Right ventricle myocardium inferior (tissue), 1 donor: ENCODE measurements at regions not wholly inside any gene's neighbourhood (a gene's known extent, or its start where the extent isn't known, plus 50 kb on each side); places are given as distances from the start of the nearest gene placed in this dataset.

Experiments used
- ATAC-seq: fragments of 200-7000 bp; cut with Tn5 transposase; one replicate; pipeline ENCODE4 v1.9.1; 2020; ENCODE audit warnings: mild to moderate bottlenecking, moderate library complexity
- DNase-seq: peaks from one replicate; pipeline ENCODE4 v3.0.0; 2021; ENCODE audit errors: missing footprints
- intact Hi-C: fragments of 100-400 bp; cut with DNase I; formaldehyde crosslinking; loops from one replicate; pipeline ENCODE4 v1.11.0; 2022
- donor health status: DM: no; HTN: yes; CAD: no; lungs with severe emphysema.

DNA sequence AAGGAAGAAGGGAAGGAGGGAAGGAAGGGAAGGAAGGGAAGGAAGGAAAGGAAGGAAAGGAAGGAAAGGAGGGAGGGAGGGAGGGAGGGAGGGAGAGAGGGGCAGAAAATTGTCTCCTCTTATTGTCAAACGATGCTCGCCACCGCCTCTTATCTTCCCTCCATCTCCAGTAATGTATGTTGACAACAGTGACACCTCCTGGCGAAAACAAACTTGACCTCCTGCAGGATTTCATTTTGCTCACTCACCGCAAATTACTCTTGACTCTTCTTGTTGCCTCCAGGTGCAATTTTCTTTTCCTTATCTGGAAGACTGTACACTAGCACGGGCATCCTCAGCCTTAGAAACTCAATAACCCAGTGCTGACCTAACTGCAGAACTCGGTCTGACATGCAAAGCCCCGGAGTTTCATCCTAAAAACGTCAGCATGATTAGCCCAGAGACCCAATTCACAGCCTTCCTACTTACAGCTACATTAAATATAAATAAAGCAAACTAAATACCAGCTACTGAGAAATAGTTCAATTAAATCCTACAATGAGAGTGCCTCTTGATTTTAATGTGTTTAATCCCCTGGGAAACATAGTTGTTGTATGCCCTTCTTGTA, 512.4 kb upstream of the TMPO start:
- no peak for ATAC-seq
- DNase-seq = no peak
- intact Hi-C loops = no loop called here

DNA sequence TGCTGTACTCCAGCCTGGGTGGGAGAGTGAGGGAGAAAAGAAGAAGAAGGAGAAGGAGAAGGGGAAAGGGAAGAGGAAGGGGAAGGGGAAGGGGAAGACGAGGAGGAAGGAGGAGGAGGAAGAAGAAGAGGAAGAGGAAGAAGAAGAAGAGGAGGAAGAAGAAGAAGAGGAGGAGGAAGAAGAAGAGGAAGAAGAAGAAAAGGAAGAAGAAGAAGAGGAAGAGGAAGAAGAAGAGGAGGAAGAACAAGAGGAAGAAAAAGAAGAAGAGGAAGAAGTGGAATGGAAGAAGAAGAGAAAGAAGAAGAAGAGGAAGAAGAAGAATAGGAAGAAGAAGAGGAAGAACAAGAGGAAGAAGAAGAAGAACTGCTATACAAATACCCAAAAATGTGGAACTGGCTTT, 507.4 kb upstream of the TMPO start:
- intact Hi-C loops = no loop called here
- DNase-seq = no peak
- ATAC-seq = no peak

DNA sequence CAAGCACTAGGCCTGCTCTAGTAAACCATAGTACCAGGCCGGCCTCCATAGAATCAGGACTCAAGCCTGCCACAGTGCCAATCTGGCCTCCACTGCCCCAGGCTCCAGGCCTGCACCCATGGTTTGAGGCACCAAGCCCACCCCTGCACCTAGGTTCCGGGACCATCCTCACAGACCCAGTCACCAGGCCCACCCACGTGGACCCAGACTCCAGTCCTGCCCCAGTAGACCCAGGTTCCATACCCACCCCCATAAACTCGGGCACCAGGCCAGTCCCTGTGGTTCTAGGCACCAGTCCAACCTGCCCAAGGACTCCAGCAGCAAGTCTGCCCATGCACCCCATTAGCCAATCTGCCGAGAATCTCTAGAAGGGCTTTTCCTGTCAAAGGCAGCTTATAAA, 501.8 kb upstream of the TMPO start:
- DNase-seq = no peak
- no peak for ATAC-seq
- intact Hi-C loops = no loop called here

DNA sequence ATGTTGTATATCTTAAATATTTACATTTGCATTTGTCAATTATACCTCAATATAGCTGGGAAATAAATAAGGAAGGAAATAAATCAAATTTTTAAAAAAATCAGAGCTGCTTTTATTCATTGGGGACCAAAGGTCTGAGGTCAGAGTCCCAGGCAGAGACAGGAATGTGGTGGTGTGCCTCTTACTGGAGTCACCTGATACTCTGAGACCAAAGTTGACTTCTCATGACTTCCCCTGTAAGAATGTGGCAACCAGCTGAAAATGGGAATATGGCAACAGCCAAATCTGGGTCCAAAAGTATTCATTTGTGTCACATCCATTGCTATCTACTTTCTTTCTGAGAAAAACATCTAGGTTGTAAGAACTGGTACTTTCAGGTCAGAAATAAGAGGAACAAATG, 496.6 kb upstream of the TMPO start:
- DNase-seq (no peak), ATAC-seq (no peak)
- intact Hi-C loops = no loop called here

DNA sequence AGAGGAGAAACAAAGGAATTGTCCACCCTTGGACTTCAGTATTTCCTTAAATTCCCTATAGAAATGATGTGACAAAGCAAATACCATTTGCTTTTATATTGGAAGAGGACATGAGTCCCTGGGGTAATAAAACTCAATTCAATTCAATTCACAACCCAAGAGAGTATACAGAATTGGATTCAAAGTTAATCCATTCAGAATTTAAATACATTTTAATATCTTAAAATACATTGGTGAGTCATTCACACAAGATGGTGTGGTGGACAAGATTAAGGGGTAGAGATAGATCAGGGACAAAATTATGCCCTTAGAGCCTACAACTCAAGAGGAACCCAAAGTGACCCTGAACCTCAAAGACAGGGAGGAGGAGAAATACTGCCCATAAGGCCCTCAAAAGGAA, 495.0 kb upstream of the TMPO start:
- no peak for DNase-seq
- ATAC-seq = no peak
- intact Hi-C loops = no loop called here

DNA sequence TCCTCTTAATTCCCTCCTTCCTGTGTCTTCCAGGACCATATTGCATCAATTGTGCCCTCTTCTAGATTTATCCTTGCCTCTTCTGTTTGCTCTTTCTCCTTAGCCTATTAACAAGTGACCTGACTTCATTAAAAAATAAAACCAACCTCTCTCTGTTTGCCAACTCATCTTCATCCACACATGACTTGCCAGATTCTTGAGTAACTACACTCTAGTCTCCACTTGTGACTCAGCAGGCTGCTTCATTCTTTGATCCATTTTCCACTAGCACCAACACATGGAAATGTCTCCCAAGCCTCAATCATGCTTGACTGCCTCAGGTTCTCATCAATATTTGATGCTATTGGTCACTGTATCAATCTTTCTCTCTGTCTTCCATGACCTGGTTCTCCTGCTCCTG, 492.4 kb upstream of the TMPO start:
- no peak for ATAC-seq
- intact Hi-C loops = no loop called here
- DNase-seq = no peak

DNA sequence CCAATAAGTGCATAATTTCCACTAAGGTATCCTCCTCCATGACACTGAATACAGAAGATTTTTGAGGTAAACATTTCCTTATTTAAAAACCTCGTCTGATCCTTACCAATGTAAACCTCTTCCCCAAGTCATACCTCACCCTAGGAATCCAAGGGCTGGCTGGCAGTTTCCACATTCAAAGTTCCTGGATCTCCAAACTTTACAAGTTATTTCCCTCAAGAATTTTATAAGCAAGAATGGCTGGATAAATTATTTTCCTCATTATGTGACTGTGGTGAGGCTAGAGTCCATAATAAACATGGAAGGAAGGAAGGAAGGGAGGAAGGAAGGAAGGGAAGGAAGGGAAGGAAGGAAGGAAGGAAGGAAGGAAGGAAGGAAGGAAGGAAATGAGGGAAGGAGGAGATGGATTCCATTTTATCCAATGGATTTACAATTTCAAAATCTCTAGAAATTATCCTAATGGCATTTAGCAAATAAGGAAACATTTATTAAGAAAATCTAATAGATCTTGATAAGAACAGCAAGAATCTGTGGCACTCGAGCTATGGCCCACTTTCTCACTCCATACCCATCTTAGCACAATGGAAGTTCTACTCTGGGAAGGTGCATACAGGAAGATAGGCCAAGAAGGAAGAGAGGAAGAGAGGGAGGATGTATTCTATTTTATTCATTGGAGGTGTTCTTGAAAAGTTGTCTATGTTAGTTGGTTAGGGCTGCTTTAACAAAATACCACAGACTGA, 477.8 kb upstream of the TMPO start:
- ATAC-seq = no peak
- DNase-seq = no peak
- intact Hi-C loops = no loop called here

DNA sequence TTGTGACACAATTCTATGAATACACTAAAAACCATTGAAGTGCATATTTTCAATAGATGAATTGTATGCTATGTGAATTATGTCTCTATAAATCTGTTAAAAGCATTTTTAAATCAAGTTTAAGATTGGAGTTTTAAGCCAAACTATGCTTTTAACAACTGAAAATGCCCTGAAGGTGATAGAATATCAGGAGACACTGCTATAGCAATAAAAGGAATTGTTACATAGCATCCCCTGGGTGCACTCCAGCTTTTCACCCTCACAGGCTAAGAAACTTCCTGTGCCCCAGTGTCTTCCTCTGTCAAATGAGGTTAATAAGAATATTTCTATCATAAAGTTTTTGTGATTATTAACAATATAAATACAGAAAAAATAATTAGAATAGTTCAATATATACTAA, 472.7 kb upstream of the TMPO start:
- intact Hi-C loops = no loop called here
- ATAC-seq = no peak
- DNase-seq = no peak

DNA sequence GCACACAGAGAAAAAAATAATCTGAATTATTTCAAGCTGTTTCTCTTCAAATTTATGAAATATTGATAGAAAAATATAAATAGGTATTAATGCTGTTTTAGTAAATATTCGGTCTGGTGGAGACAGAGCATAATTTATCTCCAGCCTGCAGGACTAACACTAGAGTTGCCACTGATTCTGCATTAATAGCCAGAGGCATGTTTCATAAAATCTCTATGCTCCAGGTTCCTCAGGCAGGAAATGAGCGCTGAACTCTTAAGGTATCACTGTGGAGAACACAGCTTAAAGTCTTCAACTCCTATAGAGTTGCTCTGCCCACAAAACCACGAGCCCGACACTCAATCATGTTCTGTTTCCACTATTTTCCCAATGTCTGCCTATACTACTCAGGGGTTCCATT, 470.0 kb upstream of the TMPO start:
- DNase-seq (no peak), ATAC-seq (no peak)
- intact Hi-C loops = no loop called here

DNA sequence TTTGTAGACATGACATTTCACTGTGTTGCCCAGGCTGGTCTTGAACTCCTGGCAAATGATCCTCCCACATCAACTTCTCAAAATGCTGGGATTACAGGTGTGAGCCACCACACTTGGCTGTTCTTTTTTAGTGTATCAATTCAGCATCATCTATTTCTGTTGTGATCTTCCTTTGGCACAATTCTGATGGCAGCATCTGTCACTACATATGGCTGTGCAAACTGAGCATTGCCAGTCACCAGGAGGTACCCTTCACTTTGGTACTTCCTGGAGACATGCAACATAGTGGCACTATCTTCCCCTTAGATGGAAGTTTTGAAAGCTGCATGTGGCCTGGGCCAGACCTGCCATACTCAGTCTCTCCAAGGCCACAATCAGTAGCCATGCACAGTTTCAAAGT, 467.1 kb upstream of the TMPO start:
- intact Hi-C loops = no loop called here
- no peak for DNase-seq
- ATAC-seq = no peak

DNA sequence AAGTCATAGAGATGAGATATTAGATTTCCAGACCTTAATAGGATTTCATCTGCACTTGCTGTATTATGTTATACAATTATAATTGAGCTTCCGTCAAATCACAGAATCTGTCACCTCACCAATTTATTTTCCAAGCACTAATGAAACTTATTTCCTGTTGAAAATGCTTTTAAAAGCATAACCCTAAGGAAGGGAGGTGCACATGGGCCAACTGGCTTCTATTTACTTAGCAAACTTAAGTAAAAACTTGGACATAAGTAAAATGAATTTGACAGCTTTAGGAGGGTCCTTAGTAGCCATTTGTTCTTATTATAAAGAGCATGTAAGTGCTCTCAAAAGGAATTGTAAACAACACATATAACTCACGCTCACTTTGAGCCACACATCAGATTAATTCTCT, 462.2 kb upstream of the TMPO start:
- intact Hi-C loops = no loop called here
- DNase-seq (no peak), ATAC-seq (no peak)

DNA sequence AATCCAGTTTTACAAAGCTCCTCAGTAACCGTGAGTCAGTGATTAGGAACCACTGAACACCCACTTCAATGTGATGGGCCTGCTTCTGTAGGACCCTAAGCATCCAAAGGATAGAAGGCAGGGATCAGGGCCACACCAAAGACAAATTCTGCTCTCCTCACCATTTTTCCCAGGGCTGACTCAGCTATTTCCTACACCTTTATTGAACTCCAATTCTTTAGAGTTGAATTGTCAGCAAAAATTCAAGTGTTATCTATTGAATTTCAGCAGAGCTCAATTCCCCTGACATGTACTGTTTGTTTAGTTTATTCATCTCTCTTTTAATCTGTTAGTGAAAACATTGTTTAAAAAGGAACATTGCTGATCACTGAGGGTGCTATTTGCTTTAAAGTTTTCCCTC, 457.7 kb upstream of the TMPO start:
- intact Hi-C loops = no loop called here
- ATAC-seq (no peak), DNase-seq (no peak)

DNA sequence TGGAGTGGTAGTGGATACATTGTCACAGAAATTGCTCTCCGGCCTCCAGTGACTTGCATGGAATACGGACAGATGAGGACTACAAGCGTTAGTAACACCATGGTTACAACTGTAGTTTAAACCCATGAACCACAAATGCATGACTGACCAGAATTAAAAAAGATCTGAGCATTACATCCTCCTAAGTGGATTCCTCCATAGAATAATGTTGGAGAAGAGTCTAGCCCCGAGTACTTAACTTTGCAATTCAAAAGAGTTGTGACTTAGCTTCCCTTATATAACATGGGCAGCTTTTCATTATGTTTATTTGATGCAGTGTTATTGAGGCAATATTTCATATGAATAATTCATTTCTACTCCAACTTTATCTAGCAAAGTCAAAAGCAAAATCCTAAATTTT, 457.2 kb upstream of the TMPO start:
- no peak for ATAC-seq
- intact Hi-C loops = no loop called here
- DNase-seq = no peak

DNA sequence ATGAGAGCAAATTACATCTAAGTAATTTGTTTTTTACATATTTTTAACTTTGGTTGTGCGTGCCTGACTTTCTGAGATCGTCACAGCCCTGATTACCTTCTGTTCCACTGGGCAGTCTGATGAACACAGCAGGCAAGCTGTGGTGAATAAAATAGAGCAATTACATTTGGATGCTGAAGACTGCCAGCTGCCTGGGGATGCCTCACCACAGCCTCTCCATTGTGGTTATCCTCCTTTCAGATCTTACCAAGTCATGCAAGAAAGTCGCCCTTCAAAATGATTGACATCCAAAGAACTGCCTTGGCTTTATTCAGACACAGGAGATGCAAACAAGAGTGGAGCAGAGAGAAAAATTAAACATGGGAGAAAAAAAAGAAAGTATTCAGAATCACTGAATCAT, 456.6 kb upstream of the TMPO start:
- no peak for DNase-seq
- no peak for ATAC-seq
- intact Hi-C loops = no loop called here

DNA sequence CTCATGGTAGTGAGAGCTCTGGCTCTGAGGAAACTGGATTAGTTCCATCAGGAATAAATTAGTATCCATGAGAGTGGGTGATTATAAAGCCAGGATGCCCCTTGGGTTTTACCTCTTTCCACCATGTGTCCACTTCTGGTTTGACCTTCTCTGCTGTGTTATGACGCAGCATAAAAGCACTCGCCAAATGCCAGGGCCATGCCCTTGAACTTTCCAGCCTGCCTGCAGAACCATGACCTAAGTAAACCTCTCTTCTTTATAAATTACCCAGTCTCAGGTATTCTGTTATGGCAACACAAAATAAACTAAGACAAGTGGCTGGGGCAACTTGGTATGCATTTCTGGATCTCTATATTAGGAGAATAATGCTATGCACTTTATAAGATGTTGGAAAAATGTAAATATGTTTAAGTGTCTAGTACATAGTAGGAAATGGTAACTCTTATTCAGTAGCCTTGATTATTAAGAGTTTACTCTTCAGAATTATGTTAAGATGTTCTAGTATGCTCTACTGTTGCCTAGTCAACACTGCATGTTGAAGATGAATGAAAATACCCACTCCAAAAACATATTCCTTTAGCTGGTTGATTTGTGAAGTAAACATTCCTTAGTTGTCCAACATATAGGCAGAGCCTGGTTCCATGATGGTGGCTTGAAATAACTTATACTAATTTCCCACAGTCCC, 455.6 kb upstream of the TMPO start:
- intact Hi-C loops = no loop called here
- ATAC-seq = no peak
- no peak for DNase-seq

DNA sequence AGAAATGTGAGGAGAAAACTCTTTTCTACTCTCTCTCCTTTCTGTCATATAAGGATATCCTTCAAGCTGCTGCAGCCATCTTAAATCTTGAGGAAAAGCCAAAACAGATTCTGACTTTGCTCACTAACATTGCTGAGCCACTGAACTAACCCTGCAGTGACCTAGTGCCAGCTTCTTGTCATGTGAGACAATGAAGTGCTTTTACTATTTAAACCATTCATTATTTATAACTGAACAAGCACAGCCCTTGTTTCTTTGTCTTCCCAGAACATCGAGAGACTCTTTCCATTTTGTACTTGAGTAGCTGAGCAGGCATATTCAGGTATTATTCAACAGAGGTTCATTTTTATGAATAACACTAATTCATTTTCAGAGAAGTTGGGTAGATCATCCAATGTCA, 455.0 kb upstream of the TMPO start:
- intact Hi-C loops = no loop called here
- no peak for ATAC-seq
- no peak for DNase-seq

DNA sequence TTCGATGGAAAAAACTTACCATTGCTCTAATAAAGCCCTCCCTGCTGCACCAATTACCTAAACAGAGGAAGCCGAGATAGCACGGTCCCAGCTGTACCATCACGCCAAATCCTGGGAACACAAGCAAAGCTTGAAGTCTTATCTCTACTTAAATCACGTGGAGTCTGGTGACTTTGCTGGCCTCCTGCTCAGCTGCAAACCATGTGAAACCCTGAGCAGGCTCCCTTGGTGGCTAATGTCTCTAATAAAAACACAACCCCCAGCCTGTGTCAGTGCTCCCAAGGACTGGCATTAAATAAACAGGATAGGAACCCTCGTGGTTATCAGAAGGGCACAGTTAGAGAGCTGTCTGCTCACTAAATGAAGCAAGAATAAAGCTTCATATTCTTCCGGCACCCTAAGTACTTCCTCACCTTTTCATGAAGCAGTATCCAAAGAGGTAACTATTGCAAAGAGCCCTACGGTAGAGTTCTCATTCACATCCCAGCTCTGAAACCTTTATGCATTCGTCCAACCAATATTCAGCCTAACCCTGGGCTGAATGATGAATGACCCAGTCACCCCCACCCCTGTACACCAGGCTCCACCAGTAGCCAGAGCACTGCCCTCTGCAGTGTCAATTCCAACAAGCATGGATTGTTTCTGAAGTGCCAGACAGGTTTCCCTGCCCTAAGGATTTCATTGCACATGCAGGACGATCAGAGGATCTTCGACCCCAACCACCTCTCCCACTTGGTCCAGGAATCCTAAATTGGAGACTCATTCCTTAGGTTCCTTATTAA, 452.7 kb upstream of the TMPO start:
- ATAC-seq = no peak
- intact Hi-C loops = no loop called here

DNA sequence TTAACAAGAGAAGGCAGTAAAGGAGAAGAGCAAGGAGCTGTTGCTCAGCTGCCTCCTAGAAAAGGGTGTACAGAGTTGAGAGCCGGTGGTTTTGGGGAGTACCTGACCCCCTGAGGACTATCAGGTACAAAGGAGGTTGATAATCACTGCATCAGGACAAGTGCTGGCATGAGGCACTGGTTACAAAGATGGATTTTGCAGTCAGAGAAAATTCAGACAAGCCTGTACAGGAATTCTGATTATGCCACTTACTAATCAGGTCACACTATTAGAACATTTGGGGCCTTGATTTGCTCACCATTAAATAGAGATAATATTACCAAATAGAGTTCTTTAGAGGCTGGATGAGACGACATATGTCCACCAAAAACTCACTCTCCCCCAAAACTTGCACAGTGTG, 450.9 kb upstream of the TMPO start:
- no peak for ATAC-seq
- intact Hi-C loops = no loop called here
- DNase-seq = no peak

More for the DNA sequence above, 452.7 kb upstream of the TMPO start:
- no peak for DNase-seq

DNA sequence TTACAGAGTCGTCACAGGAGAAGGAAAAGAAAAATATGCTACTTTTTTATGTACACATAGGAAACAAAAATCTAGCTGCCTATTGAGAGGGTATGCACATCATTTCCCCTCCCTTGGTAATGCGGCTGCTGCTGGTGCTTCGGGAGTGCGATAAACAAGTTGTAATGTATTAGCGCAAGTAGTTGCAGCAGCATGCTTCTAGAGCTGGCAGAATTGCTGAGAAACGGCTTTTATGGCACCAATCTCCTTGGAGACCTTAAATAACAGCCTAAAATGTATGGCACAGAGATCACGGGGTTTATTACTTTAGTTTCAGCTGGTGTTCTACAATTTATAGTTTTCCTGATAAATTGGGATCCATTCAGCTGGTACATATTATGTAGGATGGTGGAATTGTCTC, 447.6 kb upstream of the TMPO start:
- no peak for DNase-seq
- no peak for ATAC-seq
- intact Hi-C loops = no loop called here

DNA sequence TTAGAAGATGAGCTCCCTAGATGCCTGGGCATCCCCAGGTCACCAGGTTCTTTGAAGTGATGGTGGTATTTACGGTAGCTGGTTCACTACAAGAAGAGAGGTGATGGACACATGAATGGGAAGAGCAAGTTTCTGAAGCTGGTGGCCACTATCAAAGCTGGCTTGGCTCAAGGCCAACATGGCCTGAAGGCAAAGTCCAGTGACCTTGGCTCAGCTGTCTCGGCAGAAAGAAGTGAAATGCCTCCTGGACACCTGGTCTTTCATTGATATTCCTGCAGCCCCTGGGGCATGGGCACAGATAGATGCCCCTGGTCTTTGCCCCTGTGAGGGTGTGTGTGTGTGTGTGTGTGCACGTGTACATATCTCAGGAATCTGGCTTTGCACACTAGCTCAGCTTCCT, 441.8 kb upstream of the TMPO start:
- ATAC-seq (no peak), DNase-seq (no peak)
- intact Hi-C loops = no loop called here
